Hindlimb muscle (tissue), 1 donor: ENCODE measurements at regions not wholly inside any gene's neighbourhood (a gene's known extent, or its start where the extent isn't known, plus 50 kb on each side); places are given as distances from the start of the nearest gene placed in this dataset.

ENCODE experiments used
- DNase-seq: peaks from one replicate; pipeline ENCODE4 v3.0.0-alpha.2; 2013

- no peak for DNase-seq
These were observed 63.3 kb upstream of the TAF1L start for GRCh38 chr9:32698706-32699277.

GRCh38 chr9:32701321-32702022 lies 66.0 kb upstream of the TAF1L start:
- no peak for DNase-seq

DNA sequence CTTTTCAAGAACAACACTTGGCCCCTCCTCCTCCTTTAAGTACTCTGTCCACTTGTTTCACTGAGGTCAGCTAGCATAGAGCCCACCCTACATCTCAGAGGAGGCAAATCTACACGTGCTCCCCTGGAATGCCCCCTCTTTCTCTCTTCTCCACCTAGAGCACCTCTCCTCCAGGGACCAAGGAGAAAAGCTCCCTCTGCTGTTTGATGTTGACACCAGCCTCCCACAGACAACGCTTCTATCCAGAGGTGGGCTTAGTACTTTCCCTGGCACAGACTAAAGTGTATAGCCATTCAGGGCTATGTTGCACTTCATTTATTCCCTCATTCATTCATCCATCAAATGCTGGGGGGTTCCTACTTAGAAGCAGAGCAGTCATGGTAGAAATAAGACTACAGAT lies 68.2 kb upstream of the TAF1L start:
- DNase-seq, result no peak

DNA sequence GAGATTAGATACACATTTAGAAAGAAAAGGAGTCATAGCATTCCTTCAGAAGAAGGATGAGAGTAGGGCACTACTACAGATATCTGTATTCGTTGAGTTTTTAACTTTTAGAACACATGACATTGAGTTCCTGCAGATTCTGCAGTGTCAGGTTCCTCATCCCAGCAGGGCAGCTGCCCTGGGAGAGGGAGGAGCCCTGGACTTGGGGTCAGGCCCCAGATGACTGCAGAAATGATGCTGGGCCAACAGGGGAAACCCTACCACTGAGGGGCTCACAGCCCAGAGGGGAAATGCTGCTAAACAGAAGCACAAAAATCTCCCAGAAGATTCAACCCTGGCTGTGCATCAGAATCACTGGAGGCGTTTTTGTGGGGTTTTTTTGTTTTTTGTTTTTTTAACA lies 68.9 kb upstream of the TAF1L start:
- no peak for DNase-seq

GRCh38 chr9:32705059-32705458 lies 69.6 kb upstream of the TAF1L start:
- DNase-seq, result no peak

- no peak for DNase-seq
These were observed 70.7 kb upstream of the TAF1L start for GRCh38 chr9:32706004-32706724.

DNA sequence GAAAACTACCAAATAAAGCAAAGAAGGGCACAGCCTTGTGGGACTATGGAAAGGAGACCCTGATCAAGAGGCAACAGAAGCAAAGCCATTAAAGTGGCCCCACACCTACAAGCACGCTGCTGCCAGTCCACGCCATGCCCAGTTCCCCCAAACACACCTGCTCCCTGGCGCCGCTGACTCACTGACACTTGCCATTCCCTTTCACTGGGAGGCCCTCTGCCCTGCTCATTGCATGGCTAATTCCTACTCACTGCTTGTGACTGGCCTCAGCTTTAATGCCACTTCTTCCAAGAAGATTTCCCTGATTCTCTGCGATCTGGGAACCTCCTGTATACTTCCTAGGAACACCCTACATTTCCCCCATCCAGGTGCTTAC lies 71.2 kb upstream of the TAF1L start:
- no peak for DNase-seq

GRCh38 chr9:32707326-32707725 lies 71.9 kb upstream of the TAF1L start:
- no peak for DNase-seq

DNA sequence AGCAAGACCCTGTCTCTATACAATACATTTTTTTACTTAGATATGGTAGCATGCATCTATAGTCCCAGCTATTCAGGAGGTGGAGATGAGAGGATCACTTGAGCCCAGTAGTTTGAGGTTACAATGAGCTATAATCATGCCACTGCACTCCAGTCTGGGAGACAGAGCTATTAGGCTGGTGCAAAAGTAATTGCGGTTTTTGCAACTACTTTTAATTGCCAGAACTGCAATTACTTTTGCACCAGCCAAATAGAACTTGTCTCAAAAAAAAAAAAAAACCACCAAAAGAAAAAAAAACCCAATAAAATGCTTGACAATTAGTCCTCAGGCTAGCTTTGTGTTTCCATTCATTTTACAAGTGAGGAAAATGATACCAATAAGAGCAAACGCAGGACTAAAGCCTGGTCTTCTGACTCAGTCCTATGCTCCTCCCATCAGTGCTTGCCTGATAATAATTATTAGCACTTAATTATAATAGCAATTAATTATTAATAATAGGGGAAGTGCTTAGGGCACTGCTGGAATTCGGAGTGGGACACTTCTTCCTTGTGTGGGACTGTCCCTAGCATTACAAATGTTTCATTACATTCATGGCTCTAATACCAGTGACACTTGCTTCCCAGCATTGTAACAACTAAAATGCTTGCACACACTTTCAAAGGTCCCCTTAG lies 73.1 kb upstream of the TAF1L start:
- no peak for DNase-seq

DNA sequence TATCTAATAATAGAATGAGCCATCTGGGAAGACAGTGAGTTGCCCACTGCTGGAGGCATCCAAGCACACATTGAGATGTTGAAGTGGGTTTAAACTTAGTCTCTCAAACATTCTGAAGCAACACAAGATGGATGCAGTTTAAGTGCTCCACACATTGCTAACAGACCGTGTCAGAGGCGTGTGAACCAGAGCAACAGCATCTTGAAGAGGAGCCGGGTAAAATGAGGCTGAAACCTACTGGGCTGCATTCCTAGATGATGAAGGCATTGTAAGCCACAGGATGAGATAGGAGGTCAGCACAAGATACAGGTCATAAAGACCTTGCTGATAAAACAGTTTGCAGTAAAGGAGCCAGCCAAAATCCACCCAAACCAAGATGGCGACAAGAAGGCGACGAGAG lies 73.5 kb upstream of the TMEM215 start:
- no peak for DNase-seq

- DNase-seq, result peak; percentile 67
These were observed 66.9 kb upstream of the TMEM215 start for GRCh38 chr9:32716425-32716824.

- DNase-seq, result peak; percentile 7
These were observed 66.3 kb upstream of the TMEM215 start for GRCh38 chr9:32716955-32717543.

DNA sequence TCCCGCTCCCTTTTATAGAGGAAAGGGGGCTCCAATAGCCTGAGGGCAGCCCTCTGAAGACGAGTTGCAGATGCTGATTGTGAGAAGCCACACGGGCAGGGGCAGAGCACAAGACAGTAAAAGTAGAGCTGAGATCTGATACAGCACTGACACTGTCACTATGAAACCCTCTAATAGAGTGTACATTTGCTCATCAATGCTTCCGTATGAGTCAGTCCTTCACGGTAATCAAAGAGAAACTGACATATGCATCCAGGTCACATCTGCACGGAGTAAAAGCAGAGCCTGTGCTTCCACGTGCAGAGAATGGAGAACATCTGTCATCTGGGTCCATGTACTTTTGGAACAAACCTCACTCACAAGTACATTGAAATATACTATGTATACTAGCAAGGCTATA lies 60.6 kb upstream of the TMEM215 start:
- peak; percentile 29 for DNase-seq

DNA sequence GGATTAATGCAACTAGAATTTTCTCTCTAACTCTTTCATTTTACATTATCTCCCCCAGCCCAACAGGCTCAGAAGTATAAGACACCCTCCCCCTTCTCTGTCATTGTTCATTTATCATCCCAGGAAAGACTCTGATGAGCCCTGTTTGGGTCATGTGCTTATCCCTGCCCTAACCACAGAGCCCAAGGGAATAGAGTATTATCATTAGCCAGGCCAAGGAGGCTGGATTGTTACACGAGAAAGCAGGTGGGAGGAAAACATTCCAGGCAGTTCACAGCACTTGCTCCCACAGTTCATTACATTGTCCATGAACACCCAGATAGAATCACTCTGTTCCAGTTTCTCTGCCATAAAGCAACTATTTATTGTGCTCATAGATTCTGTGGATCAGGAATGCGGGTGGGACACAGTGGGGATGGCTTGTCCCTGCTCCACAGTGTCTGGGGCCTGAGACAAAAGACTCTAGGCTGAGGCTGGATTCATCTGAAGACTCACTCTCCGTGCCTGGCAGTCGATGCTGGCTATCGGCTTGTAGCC lies 59.5 kb upstream of the TMEM215 start:
- peak; percentile 40 for DNase-seq

- no peak for DNase-seq
These were observed 58.1 kb upstream of the TMEM215 start for GRCh38 chr9:32725066-32725860.

DNA sequence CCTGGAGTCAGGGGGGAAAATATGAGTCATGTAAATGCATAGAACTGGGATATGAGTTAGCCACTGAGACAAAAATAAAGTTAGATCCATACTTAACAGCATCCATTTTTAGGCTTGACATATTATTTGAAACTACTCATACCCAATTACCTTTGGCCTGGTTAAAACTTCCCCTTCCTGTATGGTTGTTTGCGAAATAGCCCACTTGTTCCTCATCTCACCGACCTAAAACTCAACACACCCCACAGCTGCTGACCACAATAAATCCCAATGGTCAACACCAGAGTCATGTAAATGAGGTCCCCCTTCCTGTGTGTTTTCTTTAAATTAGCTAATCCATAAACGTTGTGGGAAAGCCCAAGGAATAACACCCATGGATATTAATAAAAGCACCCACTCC lies 55.2 kb upstream of the TMEM215 start:
- DNase-seq, result no peak
